Bone marrow (tissue), 2 donors: ENCODE measurements at regions not wholly inside any gene's neighbourhood (a gene's known extent, or its start where the extent isn't known, plus 50 kb on each side); places are given as distances from the start of the nearest gene placed in this dataset.
A peak's percentile ranks its signal among the peaks of the same experiment; 100 is the strongest.
"Not testable (repeated sequence)": the region's sequence is repeated elsewhere in the genome, so short reads cannot be mapped to it uniquely, and the experiment has no call there.

Source experiments
- DNase-seq, 2 donors: peaks; one replicate each; lab custom pipeline; 2025; lab: John Stamatoyannopoulos, UW

GRCh38 chr4:123537906-123538402 is 141.4 kb downstream of the SPRY1 start:
- DNase-seq: not testable (repeated sequence)

DNA sequence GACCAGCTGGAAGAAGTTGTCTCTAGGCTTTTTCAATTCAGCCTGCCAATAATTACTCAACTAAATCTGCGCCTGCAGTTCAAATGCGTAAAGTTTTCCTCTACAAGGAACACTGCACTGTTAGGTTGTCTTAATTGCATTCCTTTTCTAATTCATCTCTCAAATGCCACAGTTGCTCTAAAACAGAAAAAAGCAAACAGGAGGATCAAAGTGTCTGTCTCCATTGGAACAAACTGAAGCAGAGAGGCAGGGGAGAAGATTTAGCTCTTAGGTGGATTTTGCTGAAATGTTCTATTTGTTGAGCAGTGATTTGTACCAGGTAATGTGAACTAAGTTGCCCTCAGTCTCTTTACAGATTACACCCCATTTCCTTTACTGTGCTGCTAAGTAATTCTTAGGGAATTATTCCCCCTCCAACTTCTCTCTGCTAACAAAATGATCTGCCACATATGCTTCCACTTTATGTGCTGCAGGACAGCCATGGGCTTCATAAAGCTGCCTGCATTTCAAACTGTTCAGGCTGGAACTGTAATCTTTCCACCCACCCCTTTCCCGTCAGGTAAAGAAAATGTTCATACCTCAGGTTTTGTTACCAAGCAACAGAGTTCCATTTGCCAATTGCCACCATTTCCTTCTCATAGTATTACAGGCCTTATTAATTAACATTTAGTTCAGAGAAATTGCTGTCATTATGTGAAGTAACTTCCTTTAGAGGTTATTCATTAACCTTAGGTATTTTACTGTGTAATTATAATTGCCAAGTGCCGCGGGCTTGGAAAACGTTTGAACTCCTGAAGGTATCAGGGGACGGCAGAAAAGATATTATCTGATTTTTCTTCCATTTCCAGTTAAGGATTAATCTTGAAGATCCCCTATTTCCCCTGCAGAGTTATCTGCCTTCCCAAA is 149.3 kb downstream of the SPRY1 start:
- no peak for DNase-seq

DNA sequence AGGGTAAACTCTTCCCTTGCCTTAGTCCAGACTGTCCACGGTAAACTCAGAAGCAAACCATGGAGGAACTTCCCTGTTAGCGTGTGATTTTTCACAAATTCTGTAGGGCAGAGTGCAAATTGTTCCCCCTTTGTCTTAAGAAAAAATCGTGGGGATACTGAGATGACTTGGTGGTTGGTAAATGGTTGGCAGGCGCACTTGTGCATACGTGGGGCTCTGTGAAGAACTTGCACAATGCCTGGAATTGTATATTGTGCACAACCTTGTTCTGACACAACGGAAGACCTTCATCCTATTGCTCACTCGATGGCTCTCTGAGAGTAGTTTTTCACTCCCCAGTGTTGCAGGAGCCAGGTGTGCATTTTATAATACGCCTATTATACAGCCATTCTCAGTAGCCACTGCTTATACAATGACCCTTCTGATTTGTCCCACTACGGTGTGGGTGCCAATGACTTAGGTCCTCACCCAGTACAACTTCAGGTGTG is 150.0 kb downstream of the SPRY1 start:
- no peak for DNase-seq

DNA sequence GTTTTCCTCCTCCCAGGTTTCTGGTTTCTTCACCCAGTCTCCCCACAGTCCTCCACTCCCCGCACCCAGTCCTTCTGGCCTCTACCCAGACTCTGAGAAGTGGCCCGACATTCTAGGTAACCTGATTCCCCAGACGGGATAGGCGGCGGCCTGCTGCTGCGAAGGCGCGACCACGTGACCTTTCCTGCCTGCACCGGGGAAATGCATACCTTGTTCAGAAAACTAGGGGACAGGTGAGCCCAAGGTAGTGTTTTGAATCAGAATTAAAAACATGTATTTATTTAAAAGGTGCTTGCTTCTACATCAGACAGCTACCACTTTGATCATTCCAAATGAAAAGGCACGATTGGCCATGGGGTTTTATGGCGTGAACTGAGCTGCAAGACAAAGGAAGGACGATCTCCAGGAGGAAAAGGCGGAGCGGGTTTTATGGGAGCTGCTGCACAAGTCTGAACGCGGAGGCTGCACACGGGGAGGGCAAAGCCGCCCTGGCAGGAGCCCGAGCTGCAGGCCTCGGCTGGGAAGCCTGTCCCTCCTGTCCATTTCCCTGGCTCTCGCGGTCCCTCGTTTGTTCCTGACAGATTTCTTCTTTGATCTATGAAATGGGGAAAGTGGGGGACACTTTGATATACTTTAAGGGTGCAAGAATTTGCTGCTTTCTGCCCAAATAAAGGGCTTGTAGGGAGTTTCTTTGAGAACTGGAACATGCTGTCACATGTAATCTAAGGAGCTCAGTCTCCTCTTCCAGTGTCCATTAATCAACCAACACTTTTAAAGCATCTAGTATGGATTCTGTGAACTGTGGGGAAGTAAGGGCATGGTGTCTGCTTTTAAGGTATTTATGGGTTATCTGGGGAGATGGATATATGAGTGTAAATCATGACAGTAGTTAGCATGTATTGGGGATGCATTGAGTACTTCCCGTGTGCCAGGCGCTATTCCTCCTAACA is 150.9 kb downstream of the SPRY1 start:
- DNase-seq: no peak

DNA sequence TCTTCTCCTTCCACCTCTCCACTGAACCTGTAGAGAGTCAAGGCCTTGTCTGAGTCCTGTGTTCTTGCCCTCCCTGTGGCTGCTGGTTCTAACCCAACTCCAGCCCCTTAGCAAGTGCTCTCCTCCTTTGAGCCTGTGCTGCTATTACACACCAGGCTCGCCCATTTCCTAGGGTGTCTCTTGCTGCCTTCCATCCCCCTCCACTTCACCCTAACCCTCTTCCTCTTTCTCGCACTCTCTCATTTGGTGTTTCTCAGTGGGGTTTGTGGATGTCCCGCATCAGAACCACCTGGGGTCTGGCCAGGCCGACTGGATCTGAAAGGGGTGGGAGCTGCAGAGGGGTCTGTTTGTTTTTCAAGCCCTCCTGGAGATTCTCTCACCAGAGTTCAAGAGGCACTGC is 156.7 kb downstream of the SPRY1 start:
- peak in 1 of 2 donors; percentile 11 for DNase-seq

GRCh38 chr4:123553733-123554637 is 157.4 kb downstream of the SPRY1 start:
- no peak for DNase-seq

DNA sequence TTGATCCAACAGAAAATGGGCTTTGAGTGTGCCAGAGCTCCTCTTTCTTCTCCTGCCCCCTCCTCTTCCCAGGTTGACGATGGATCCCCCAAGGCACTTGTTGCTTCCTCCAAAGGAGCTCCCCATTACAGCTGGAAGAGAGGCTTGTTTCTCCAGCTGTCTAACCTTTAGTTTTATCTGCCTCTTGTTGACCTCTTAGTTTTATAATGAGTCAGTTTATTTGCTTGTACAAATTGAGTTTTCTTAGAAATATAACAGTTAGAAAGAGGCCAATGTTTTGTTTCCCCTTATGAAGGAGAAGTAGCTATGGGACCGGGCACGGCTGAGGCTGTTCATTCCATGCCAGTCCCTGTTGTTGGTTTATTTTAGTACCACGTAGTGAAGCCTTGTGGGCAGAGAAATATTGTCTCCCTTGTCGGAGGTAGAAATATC is 158.2 kb downstream of the SPRY1 start:
- DNase-seq: no peak

- DNase-seq: peak in 1 of 2 donors; percentile 21
Measured at GRCh38 chr4:123555233-123555806, 158.7 kb downstream of the SPRY1 start.

GRCh38 chr4:123555807-123556273 is 159.2 kb downstream of the SPRY1 start:
- no peak for DNase-seq

- no peak for DNase-seq
Measured at GRCh38 chr4:123556526-123556925, 159.9 kb downstream of the SPRY1 start.

DNA sequence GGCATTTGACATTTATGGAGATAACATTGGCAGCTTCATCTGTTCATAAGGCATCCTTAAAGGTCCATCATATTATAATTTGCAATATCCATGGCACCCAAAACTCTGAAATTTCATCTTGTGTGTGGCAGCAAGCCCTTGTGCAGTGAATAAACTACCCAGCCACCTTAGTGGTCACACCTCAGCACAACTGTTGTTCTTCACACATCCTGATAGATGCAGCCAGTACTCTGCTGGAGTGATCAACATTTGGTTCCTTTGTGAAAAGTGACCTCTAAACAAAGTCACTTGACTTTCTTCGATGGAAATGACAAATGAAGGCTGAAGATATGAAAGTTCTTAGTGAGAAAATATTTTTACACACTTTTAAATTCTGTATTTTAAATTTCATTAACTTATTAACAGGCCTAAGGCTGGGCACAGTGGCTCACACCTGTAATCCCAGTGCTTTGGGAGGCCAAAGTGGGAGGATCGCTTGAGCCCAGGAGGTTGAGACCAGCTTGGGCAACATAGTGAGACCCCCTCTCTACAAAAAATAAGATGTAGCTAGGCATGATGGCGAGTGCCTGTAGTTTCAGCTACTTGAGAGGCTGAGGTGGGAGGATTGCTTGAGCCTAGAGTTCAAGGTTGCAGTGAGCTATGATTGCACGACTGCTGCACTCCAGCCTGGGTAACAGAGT is 161.4 kb downstream of the SPRY1 start:
- no peak for DNase-seq

DNA sequence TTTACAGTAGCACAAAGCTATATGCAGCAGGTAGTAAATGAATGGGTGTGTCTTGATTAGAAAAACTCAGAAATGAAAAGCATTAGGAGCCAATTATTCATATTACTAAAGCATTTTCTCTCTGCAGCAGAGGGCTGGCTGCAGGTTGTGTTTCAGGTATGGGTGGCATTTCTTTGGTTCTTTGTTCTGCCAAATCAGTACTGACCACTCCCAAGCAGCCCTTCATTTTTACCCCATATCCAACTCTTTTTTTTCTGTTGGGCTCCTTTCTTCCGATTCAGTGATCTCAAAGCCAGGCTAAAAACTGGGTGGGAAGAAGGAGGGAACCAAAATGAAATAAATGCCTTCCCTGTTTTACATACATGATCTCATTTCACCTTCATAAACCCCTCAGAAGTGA is 162.3 kb downstream of the SPRY1 start:
- no peak for DNase-seq

GRCh38 chr4:123559955-123560871 is 163.6 kb downstream of the SPRY1 start:
- DNase-seq: no peak

DNA sequence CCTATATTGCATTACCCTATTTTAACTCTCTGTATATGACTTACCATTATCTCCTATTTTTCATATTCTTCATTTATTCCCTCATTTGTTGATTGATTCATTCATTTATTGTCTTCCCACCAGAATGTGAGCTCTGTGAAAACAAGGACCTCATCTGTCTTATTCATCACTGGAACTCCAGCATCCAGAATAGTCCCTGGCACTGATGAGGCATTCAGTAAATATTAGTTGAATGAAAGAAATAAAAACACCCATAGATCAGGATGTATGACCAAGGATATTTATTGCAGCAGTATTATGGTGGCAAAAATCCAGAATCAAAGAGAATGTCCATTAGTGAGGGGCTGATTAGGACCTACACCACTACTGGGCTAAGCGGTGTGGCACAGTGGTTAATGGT is 164.9 kb downstream of the SPRY1 start:
- DNase-seq: no peak

- no peak for DNase-seq
Measured at GRCh38 chr4:123562994-123563750, 166.6 kb downstream of the SPRY1 start.

GRCh38 chr4:123564758-123565346 is 168.3 kb downstream of the SPRY1 start:
- peak in 1 of 2 donors; percentile 92 for DNase-seq

DNA sequence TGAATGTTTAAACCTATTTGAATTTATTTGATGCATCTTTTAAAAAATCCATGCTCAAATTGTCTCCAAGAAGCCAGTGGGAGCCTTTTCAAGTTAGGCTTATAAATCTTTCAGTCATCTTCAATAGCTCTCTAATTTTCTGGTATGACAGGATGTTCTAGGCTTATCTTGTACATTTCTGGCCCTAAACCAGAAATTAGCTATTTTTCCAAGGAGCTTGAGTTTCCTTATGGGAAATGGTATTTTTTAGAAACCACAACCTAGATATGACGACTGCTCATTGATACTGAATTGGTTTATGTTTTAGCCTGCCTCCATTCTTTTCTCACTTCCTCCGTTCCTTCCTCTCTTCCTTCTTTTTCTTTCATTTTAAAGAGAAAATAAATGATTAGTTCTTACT is 172.3 kb downstream of the SPRY1 start:
- no peak for DNase-seq

DNA sequence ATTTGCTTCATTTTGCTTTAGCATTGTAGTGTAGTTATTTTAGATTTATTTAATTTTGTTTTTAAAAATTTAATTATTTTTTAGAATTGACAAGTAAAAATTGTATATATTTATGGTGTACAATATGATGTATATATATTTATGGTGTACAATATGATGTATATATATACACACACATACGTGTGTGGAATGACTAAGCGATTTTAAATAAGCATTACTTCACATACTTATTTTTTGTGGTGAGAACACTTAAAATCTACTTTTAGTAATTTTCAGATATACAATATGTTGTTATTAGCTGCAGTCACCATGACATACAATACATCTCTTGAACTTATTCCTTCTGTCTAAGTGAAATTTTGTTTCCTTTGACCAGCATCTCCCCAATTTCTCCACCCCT is 172.9 kb downstream of the SPRY1 start:
- DNase-seq: no peak
